ENCODE measurements at regions not wholly inside any gene's neighbourhood (a gene's known extent, or its start where the extent isn't known, plus 50 kb on each side); places are given as distances from the start of the nearest gene placed in this dataset.
"Not testable (repeated sequence)": the region's sequence is repeated elsewhere in the genome, so short reads cannot be mapped to it uniquely, and the experiment has no call there.

DNA sequence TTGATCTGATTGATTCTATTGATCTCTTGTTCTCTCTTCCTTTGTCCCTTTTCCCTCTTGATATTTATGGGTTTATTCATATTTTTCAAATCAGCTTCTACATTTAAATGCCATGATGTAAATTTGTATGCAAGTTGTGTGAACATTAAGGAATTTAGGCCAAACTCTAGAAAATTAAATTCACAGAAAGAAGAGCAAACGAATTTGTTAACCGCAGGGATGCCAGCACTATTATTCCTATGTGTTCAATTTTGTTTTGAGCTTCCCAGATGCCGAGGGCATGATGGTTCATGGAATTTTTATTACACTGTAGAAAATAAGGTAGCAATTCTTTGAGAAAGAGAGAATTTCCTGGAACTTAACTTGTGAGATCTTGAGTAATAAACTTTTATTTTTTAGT is 220.9 kb downstream of the BUB3 start:
- intact Hi-C loops (cut with micrococcal nuclease): no loop called here

DNA sequence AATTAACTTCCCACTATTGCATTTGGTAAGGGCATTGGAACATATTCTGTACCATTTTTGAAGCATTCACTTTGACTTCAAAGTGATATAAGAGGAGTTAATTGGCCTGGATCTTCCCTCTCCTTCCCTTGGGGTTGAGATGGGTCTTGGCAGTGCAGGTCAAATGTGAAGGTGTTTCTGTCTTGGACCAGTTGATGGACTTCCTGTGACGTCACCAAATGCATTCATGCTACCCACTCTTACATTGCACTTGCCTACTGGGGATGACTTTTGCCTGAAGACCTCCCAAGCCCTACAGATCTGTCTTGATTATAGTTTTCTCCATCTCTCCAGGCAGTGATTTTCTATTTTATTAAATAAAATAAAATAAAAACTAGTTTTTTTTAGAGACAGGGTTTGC is 221.5 kb downstream of the BUB3 start:
- intact Hi-C loops (cut with micrococcal nuclease): no loop called here

DNA sequence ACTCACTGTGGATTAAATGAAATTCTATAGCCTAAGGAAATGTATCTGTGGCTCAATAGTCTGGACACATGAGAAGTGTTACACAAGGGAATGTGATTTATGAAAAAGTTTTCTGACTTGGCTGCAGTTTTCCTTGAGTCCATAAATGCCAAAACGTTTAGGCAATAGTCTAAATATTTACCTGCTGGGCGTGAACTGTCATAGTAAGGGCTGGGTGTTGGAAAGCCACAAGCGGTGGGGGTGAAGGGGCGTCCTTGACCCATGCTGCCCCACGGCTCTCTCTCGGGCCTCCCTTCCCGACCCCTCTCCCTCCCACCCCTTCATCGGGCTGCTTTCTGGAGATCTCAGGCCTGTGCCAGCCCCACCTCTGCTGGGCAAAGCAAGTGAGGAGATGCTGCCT is 223.7 kb downstream of the BUB3 start:
- intact Hi-C loops (cut with micrococcal nuclease): no loop called here

DNA sequence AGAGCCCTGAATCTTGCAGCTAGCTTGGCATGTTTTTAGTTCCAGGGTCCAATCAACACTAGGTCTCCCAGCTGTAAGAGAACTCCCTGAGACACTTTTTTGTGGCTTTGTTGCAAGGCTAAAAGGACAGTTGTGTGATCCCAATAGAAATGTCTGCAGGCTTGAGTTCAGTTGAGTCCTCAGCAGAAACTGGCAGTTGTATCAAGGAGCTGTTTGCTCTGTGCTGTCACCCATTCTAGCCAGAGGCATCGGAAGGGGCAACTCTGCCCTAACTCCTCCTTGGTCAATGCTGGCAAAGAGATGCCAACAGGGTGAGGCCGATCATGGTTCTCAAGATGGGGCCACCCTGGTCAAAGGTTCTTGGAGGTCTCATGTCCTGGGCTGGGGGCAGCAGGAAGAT is 224.1 kb downstream of the BUB3 start:
- intact Hi-C loops (cut with micrococcal nuclease): no loop called here

DNA sequence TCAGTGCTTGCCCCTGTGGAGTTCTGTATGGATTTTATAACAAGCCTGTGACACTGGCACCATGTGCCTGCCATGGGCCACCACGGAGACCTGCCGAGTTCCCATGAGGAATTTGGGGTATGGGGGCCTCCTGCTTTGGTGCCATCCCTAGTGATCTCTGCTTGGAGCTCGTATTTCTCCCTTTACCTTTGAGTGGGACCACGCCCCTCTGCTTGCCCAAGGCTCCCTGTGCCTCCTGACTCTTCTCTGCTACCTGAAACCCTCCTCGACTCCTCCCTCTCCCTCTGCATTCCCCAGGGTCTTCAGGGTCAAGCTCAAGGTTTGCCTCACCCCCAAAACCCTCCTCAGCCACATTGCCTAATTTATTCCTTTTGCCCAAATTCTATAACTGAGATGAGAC is 225.0 kb downstream of the BUB3 start:
- intact Hi-C loops (cut with micrococcal nuclease): no loop called here

DNA sequence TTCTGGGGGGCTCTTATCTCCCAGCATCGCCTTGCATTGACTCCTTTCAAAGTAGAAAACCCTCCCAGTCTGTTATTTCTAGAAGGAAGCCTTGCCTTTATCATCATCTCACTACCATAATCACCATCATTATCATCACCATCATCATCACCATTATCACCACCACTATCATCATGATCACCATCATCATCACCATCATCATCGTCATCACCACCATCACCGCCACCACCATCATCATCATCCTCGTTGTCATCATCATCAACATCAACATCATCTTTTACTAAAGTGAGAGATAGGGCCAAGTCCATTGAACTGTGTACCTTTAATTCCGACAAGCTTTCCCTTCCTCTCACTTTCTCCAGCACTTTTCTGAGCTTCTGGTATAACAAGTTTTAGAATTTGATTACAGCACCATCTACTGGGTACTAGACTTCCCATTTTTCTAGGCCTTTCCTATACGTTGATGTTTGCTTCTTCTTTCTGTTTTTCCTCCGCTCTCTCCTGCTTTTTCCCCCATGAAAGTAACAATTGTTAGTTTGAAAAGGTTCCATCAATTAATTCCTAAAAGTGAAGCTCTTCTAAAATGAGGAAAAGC is 226.4 kb downstream of the BUB3 start:
- intact Hi-C loops (cut with micrococcal nuclease): loop anchor here (1.0 to 2.0 kb wide), 2 partner anchors 248 to 337 kb away; no protein-coding TSS in a partner anchor

DNA sequence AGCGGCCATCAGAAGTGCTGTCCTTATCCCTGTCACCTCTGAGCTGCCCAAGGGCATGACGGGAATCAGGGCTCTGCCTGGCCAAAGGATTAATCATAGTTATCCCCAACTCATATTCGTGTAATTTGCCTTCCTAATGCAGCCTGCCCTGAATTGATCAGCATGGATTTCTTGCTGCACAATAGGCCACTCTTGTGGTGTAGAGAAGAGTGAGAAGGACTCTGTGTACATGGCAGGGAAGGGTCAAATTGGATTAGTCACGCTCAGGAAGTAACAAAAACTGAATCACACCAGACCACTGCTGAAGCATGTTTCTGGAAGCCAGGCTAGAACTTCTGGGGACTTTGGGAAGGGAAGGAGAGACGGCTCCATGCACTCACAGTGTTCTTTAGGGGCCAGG is 227.0 kb downstream of the BUB3 start:
- intact Hi-C loops (cut with micrococcal nuclease): loop anchor here (2.0 kb wide), 1 partner anchor 248 kb away; no protein-coding TSS in a partner anchor

DNA sequence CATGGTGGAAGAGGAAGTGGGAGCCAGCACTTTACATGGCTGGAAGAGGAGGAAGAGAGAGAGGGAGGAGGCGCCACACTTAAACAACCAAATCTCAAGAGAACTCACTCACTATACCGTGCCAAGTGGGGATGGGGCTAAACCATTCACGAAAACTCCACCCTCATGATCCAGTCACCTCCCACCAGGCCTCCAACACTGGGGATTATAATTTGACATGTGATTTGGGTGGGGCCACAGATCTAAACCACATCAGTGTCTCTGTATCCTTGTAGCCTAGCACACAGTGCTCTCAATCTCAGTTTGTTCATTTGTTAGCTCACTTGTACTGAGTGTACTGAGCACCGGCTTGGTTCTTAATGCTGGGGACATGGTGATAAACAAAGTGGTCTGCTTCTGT is 228.3 kb downstream of the BUB3 start:
- intact Hi-C loops (cut with micrococcal nuclease): no loop called here

DNA sequence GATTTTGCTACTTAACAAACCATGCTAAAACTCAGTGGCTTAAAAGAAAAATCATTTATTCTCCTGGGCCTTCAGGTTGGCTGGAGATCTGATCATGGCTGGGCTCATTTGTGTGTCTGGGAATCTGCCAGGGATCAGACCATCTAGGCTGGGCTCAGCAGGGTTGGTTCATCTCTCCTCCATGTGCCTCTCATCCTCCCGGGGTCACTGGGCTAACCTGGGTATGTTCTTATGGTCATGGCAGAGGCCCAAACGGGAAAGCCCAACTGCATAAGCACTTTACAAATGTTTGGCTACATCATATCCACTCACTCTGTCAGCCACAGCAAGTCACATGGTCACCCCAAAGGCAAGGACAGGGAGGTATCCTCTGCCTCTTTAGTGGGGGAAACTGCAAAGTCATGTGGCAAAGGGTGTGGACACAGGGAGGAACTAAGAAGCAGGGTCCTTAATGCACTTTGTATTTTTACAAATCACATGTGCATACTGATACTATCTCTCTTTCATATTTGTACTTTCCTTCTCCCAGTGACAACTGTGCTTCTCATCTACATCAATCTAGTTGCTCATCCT is 231.4 kb downstream of the BUB3 start:
- intact Hi-C loops (cut with micrococcal nuclease): no loop called here

DNA sequence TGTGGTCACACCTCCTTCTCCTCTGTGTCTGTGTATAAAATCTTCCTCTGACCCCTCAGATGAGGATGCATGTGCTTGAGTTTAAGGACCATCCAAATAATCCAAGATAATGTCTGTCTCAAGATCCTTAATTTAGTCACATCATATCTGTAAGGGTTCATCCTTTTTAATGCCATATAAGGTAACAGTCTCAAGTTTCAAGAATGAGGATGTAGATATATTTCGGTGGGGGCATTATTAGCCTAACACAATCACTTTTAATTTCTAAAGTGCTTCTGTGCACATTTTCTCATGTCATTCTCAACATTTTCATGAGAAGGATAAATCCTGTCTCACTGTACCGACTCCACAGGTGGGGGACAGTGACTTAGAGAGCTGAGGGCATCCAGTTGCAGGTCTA is 235.3 kb downstream of the BUB3 start:
- intact Hi-C loops (cut with micrococcal nuclease): no loop called here

DNA sequence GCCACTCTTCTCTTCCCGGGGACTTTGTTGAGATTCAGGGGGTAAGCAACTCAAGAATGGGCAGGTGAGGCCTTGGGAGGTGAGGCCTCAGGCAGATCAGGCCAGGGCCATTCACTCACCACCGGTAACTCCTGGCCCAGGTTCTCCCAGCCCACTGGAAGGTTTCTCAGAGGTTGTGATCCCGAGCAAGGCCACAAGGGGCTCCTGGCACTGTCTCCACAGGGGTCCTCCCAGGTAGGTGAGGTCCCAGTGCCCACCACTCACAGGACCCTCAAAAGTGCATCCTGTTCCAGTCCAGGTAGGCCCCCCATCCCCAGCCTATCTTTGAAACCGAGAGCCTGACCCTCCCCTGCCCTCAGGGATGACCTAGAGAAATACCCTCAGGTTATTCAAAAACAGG is 236.1 kb downstream of the BUB3 start:
- intact Hi-C loops (cut with micrococcal nuclease): no loop called here

DNA sequence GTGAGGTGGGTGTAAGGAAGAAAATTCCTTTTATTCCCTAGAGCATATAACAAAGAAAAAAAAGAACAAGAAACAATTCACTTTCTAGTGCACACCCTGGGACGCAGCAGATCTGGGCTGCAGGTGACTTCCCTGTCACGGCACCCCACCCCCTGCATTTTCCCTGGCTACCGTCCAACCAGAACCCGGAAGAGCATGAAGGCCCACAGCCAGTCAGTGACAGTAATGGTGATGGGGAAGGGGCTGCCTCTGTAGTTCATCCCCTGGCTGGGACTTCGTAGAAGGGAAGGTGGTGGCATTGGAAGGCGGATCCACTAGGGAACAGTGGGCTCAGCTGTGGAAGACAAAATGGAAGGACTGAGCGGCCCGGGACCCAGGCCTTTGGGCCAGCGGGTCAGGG is 236.7 kb downstream of the BUB3 start:
- intact Hi-C loops (cut with micrococcal nuclease): no loop called here

DNA sequence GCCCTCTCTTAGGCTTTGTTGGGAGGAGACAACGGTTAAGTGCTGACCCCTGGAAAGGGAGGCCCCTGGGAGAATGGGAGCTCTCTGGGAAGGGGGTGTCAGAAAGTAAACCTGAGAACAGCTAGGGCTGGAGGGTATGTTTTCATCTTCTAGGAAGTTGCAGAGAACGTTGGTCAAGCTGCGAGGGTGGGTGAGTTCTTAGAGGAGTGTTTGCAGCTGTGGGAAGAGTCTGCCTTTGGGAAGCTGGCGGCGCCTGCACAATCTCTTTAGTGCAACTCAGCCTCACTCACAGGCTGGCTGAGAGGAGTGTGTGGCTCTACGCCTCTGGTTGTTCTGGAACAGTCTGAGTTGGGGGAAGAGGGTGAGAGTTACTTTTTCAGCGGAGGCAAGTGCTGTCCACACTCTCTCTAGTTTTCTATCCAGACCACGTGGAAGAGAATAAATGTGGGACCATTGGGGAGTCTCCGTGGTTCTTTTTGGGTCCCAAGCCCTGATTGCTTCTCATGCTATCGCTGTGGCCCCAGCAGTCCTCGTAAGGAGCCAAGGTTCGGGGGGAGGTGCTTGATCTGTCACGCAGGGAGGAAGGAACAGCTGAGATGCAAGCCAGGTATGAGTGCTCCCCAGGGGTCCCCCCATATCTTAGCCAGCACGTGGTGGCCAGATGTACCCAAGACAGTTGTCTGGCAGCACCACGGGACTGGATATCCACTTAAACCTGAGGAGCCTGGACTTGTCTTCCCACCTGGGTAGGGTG is 237.2 kb downstream of the BUB3 start:
- intact Hi-C loops (cut with micrococcal nuclease): no loop called here

DNA sequence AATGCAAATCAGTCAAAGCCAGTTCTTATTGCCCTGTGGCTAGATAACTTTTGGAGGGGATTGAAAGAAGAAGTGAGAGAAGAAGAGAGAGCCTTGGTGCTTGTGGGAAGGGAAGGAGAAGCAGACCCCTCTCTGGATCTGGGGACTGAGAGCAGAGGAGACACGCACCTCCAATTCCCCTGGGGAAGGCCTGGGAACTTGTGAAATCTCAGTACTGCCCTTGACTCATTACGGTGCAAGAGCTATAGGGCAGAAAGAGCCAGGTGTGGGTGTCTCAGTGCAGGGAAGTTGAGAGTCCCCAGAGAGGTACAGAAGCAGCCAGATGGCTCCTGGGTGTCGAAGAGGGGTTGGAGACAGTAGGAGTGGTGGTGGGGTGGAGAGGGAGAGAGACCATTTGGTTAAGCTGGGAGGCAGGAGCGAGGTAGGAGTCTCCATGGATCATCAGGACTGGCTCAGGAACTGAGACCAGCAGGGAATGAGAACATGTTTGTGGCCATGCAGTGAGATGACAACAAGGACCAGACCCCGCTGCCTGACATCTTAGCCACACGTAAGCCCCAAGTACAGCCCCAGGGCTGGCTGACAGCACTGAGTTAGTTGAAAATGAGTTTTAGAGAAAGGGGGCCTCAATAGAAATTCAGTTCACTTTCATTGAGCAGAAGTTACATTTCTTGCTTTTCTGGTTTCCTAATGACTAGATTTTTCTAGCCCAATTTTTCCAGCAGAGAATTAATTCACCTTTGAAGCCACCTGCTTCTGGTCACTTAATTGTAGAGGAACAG is 238.2 kb downstream of the BUB3 start:
- intact Hi-C loops (cut with micrococcal nuclease): no loop called here

DNA sequence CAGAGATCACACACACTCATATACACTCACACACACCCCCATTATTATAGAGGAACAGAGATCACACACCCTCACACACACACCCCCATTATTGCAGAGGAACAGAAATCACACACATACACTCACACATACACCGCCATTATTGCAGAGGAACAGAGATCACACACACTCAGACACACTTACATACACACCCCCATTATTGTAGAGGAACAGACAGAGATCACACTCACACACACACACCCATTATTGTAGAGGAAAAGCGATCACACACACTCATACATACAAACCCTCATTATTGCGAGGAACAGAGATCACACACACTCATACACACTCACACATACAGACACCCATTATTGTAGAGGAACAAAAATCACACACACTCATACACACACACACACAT is 239.0 kb downstream of the BUB3 start:
- intact Hi-C loops (cut with micrococcal nuclease): no loop called here

DNA sequence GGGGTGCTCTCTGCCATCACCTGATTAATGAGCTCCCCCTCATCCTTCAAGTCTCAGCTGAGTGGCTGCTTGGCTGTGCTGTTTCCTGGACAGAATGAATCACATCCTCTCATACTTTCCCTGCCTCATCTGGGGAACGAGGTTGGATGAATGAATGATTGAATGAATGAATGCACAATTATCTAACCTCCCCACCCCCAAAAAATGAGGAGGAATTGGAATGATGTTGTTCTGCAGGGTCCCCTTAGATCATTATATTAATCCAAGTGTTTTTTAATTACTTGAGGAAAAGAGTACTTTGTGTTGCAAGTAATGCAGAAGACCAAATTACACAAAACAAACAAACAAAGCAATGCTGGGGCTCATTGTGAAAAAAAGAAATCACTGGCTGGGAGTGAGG is 240.2 kb downstream of the BUB3 start:
- intact Hi-C loops (cut with micrococcal nuclease): no loop called here

DNA sequence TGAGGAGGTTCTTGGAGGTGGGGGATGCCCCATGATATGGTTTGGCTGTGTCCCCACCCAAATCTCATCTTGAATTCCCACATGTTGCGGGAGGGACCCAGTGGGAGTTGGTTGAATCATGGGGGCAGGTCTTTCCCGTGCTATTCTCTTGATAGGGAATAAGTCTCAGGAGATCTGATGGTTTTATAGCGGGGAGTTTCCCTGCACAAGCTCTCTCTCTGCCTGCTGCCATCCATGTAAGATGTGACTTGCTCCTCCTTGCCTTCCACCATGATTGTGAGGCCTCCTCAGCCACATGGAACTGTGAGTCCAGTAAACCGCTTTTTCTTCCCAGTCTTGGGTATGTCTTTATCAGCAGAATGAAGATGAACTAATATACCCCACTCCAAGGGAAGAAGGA is 241.0 kb downstream of the BUB3 start:
- intact Hi-C loops (cut with micrococcal nuclease): not testable (repeated sequence)

DNA sequence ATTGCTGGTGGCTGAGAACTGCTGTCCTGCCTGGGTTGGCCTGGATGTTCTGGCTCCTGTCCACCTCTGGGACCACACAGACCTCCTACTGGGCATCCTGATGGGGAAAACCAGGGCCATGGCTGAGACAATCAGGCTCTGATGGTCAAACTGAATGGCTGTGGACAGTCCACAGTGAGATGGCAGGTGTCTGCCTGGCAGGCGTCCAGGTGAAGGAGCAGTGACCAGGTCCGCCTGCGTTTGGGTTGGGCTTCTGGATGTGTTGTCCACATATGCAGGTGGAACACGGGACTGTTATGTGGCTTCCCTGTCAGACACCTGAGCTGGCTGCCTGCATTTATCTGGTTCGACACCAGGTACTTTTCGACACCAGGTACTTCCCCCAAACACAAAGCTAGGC is 241.7 kb downstream of the BUB3 start:
- intact Hi-C loops (cut with micrococcal nuclease): no loop called here

DNA sequence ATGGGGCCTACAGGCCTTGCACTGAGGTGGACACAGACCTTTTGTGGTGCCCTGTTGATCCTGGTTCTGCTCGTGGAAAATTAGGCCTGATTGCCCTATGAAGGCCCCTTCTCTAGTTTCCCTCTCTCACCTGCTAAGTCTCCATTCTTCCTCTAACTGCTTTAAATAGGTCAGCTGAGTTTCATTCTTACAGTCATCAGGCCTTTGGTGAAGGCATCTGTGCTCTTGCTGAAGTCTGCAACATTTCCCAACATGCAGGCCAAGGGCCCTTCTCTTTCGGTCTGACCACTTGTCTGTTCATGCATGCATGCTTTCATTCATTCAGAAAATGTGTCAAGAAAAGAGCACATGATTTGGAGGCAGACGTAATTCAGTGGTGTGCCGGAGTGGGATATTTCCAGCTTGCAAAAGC is 244.0 kb downstream of the BUB3 start:
- intact Hi-C loops (cut with micrococcal nuclease): no loop called here

DNA sequence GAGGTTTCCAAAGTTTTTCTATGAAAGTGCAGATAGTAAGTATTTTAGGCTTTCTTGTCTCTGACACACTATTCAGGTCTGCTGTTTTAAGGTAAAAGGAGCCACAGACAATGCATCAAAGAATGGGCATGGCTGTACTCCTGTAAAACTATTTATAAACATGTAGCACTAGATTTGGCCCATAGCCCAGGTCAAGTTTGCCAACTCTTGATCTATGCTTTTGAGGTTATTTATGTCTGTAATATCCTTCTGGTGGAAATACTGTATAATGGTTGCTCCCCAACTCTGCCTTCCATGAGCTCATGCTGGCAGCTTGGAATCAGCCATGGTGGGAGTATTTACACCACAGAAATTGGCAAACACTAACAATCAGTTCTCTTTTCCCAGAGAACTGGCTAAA is 244.6 kb downstream of the BUB3 start:
- intact Hi-C loops (cut with micrococcal nuclease): no loop called here

DNA sequence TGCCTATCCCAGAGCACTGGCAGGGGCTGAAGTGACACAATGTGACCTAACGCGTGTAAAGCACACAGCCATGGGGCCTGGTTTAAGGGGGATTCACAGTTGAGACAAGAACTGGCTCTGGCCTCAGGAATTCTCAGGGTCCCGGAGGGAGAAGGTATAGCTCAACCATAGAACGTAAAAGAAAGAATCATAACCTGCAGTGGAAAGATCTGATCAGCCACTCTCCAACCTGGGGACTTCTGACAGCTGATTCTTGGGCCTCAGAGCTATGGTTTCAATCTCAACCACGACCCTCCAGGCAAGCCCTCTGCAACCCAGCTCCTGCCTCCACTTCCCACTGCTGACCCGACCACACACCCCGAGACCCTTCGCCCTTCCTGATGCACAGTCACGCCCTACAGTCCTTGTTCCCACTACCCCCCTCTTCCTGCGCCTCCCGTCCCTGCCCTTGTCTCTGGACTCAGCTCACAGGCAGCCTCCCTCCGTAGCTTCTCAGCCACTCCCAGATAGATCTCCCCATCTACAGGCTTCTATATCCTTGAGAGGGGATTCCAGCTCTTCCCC is 245.2 kb downstream of the BUB3 start:
- intact Hi-C loops (cut with micrococcal nuclease): no loop called here

DNA sequence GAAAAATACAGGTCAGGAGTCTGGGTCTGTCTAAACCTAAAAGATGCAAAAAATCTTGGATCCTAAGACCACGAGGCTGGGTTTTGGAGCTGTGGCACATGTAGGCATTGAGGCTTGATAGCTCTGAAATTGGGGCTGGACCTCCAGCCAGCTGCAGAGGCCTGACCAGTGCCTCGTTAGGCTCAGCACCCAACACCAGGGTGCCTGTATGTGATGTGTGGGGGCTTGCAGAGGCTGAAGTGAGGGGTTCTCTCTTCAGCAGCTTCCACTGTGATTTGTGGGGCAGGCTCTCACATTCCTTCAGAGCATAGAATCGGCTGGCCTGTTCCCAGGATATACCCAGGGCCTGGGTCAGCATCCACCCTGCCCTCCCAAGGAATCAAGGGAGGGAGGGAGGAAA is 247.8 kb downstream of the BUB3 start:
- intact Hi-C loops (cut with micrococcal nuclease): no loop called here

Measured in T-helper 1 cell treated with Interleukin-12 subunit alpha and Interleukin-12 subunit beta and Interleukin-4 antibody, amounts not matched to agents 30 ng/mL and 1 ng/mL, for 36 hours (primary cell).